ENCODE measurements at regions not wholly inside any gene's neighbourhood (a gene's known extent, or its start where the extent isn't known, plus 50 kb on each side); places are given as distances from the start of the nearest gene placed in this dataset.

- DNase-seq (ENCODE audit: extremely low spot score), result no peak
- no peaks in the 10 kb centered on the region for H3K4me1 ChIP-seq (ENCODE audit: insufficient read depth)
- H3K4me3 ChIP-seq (ENCODE audit: low read depth, low read length), result no peak overlapping the region
- no peaks in the 10 kb centered on the region for H3K36me3 ChIP-seq (ENCODE audit: insufficient read depth)
- H3K27ac ChIP-seq (ENCODE audit: low read depth), result no peak overlapping the region
- WGBS, result 94% methylated on average over 4 of the region's 4 CpGs
Observed at GRCh38 chr12:93116632-93117031, 187.5 kb upstream of the EEA1 start.

- H3K4me1 ChIP-seq (ENCODE audit: insufficient read depth), result no peaks in the 10 kb centered on the region
- no peaks in the 10 kb centered on the region for H3K36me3 ChIP-seq (ENCODE audit: insufficient read depth)
- WGBS, result 70% methylated on average over 4 of the region's 4 CpGs
- H3K27ac ChIP-seq (ENCODE audit: low read depth), result no peak overlapping the region
- DNase-seq (ENCODE audit: extremely low spot score), result no peak
- H3K4me3 ChIP-seq (ENCODE audit: low read depth, low read length), result no peak overlapping the region
Observed at GRCh38 chr12:93121729-93122488, 192.8 kb upstream of the EEA1 start.

- WGBS, result 76% methylated on average over 5 of the region's 5 CpGs
- DNase-seq (ENCODE audit: extremely low spot score), result peak; percentile 66
- Histone ChIP-seq H3K36me3 (ENCODE audit: insufficient read depth) (no peaks in the 10 kb centered on the region), H3K4me1 (ENCODE audit: insufficient read depth) (no peaks in the 10 kb centered on the region), H3K27ac (ENCODE audit: low read depth) (no peak overlapping the region), H3K4me3 (ENCODE audit: low read depth, low read length) (no peak overlapping the region)
Observed at GRCh38 chr12:93122569-93123091, 193.5 kb upstream of the EEA1 start.

GRCh38 chr12:93125126-93125525, 196.0 kb upstream of the EEA1 start:
- 91% methylated on average over 1 of the region's 1 CpG for WGBS
- H3K27ac ChIP-seq (ENCODE audit: low read depth), result no peak overlapping the region
- DNase-seq (ENCODE audit: extremely low spot score), result no peak
- H3K4me1 ChIP-seq (ENCODE audit: insufficient read depth), result no peaks in the 10 kb centered on the region
- H3K4me3 ChIP-seq (ENCODE audit: low read depth, low read length), result no peak overlapping the region
- H3K36me3 ChIP-seq (ENCODE audit: insufficient read depth), result no peaks in the 10 kb centered on the region

- Histone ChIP-seq H3K27ac (ENCODE audit: low read depth) (no peak overlapping the region), H3K36me3 (ENCODE audit: insufficient read depth) (no peaks in the 10 kb centered on the region), H3K4me1 (ENCODE audit: insufficient read depth) (no peaks in the 10 kb centered on the region), H3K4me3 (ENCODE audit: low read depth, low read length) (no peak overlapping the region)
- no peak for DNase-seq (ENCODE audit: extremely low spot score)
- 98% methylated on average over 2 of the region's 2 CpGs for WGBS
Observed at GRCh38 chr12:93126069-93126474, 197.0 kb upstream of the EEA1 start.

- no peaks in the 10 kb centered on the region for H3K4me1 ChIP-seq (ENCODE audit: insufficient read depth)
- no peak overlapping the region for H3K27ac ChIP-seq (ENCODE audit: low read depth)
- no peak overlapping the region for H3K4me3 ChIP-seq (ENCODE audit: low read depth, low read length)
- no peak for DNase-seq (ENCODE audit: extremely low spot score)
- H3K36me3 ChIP-seq (ENCODE audit: insufficient read depth), result no peaks in the 10 kb centered on the region
- 88% methylated on average over 7 of the region's 7 CpGs for WGBS
Observed at GRCh38 chr12:93127107-93127560, 198.0 kb upstream of the EEA1 start.

- H3K27ac ChIP-seq (ENCODE audit: low read depth), result no peak overlapping the region
- no peak for DNase-seq (ENCODE audit: extremely low spot score)
- H3K4me3 ChIP-seq (ENCODE audit: low read depth, low read length), result no peak overlapping the region
- H3K36me3 ChIP-seq (ENCODE audit: insufficient read depth), result no peaks in the 10 kb centered on the region
- no peaks in the 10 kb centered on the region for H3K4me1 ChIP-seq (ENCODE audit: insufficient read depth)
- 36% methylated on average over 16 of the region's 16 CpGs for WGBS
Observed at GRCh38 chr12:93127582-93128331, 198.7 kb upstream of the EEA1 start.

- no peak overlapping the region for H3K27ac ChIP-seq (ENCODE audit: low read depth)
- no peaks in the 10 kb centered on the region for H3K36me3 ChIP-seq (ENCODE audit: insufficient read depth)
- H3K4me1 ChIP-seq (ENCODE audit: insufficient read depth), result no peaks in the 10 kb centered on the region
- no peak for DNase-seq (ENCODE audit: extremely low spot score)
- no peak overlapping the region for H3K4me3 ChIP-seq (ENCODE audit: low read depth, low read length)
- WGBS, result 93% methylated on average over 6 of the region's 6 CpGs
Observed at GRCh38 chr12:93128332-93128707, 199.2 kb upstream of the EEA1 start.

- DNase-seq (ENCODE audit: extremely low spot score), result no peak
- H3K27ac ChIP-seq (ENCODE audit: low read depth), result no peak overlapping the region
- H3K4me1 ChIP-seq (ENCODE audit: insufficient read depth), result no peaks in the 10 kb centered on the region
- 86% methylated on average over 4 of the region's 4 CpGs for WGBS
- no peak overlapping the region for H3K4me3 ChIP-seq (ENCODE audit: low read depth, low read length)
- no peaks in the 10 kb centered on the region for H3K36me3 ChIP-seq (ENCODE audit: insufficient read depth)
Observed at GRCh38 chr12:93130366-93131054, 201.4 kb upstream of the EEA1 start.

GRCh38 chr12:93133361-93133760, 204.3 kb upstream of the EEA1 start:
- no peaks in the 10 kb centered on the region for H3K36me3 ChIP-seq (ENCODE audit: insufficient read depth)
- WGBS, result 93% methylated on average over 5 of the region's 5 CpGs
- H3K4me1 ChIP-seq (ENCODE audit: insufficient read depth), result no peaks in the 10 kb centered on the region
- H3K27ac ChIP-seq (ENCODE audit: low read depth), result no peak overlapping the region
- no peak for DNase-seq (ENCODE audit: extremely low spot score)
- no peak overlapping the region for H3K4me3 ChIP-seq (ENCODE audit: low read depth, low read length)

GRCh38 chr12:93134175-93134890, 205.2 kb upstream of the EEA1 start:
- H3K4me3 ChIP-seq (ENCODE audit: low read depth, low read length), result no peak overlapping the region
- H3K4me1 ChIP-seq (ENCODE audit: insufficient read depth), result no peaks in the 10 kb centered on the region
- no peaks in the 10 kb centered on the region for H3K36me3 ChIP-seq (ENCODE audit: insufficient read depth)
- no peak for DNase-seq (ENCODE audit: extremely low spot score)
- WGBS, result 90% methylated on average over 6 of the region's 6 CpGs
- H3K27ac ChIP-seq (ENCODE audit: low read depth), result no peak overlapping the region

- Histone ChIP-seq H3K4me1 (ENCODE audit: insufficient read depth) (no peaks in the 10 kb centered on the region), H3K36me3 (ENCODE audit: insufficient read depth) (no peaks in the 10 kb centered on the region), H3K4me3 (ENCODE audit: low read depth, low read length) (no peak overlapping the region), H3K27ac (ENCODE audit: low read depth) (peak overlapping the region; percentile 28)
- no peak for DNase-seq (ENCODE audit: extremely low spot score)
- 96% methylated on average over 3 of the region's 3 CpGs for WGBS
Observed at GRCh38 chr12:93134893-93135285, 205.8 kb upstream of the EEA1 start.

Data from urinary bladder (tissue), 3 donors.